H9 (cell line): ENCODE measurements at regions not wholly inside any gene's neighbourhood (a gene's known extent, or its start where the extent isn't known, plus 50 kb on each side); places are given as distances from the start of the nearest gene placed in this dataset.

ENCODE experiments used
- DNase-seq: peaks from one replicate; pipeline ENCODE4 v3.0.0-alpha.2; 2017
- H2AFZ ChIP-seq: one replicate; pipeline ENCODE4 v1.6.1; 2013; ENCODE audit warnings: mild to moderate bottlenecking, low read length, control low read depth, moderate library complexity
- H2AK5ac ChIP-seq: 2 replicates; pipeline ENCODE4 v1.6.1; 2013; ENCODE audit warnings: low read length, control low read depth, mixed read lengths; ENCODE audit not compliant: insufficient read length
- H2BK120ac ChIP-seq: one replicate; pipeline ENCODE4 v1.6.1; 2013; ENCODE audit warnings: low read depth, mild to moderate bottlenecking, low read length, control low read depth, inconsistent platforms; ENCODE audit not compliant: poor library complexity, severe bottlenecking
- H2BK12ac ChIP-seq: 2 replicates; pipeline ENCODE4 v1.6.1; 2013; ENCODE audit warnings: low read length, control low read depth, mixed read lengths, low read depth; ENCODE audit not compliant: insufficient read length
- H2BK15ac ChIP-seq: 2 replicates; pipeline ENCODE4 v1.6.1; 2013; ENCODE audit warnings: low read depth, low read length, control low read depth
- H2BK20ac ChIP-seq: one replicate; pipeline ENCODE4 v1.6.1; 2013; ENCODE audit warnings: low read depth, mild to moderate bottlenecking, low read length, control low read depth, inconsistent platforms; ENCODE audit not compliant: poor library complexity, severe bottlenecking
- H2BK5ac ChIP-seq: 2 replicates; pipeline ENCODE4 v1.6.1; 2013; ENCODE audit warnings: low read length, control low read depth, mixed read lengths; ENCODE audit not compliant: insufficient read length
- H3K14ac ChIP-seq: 2 replicates; pipeline ENCODE4 v1.6.1; 2013; ENCODE audit warnings: low read length, control low read depth; ENCODE audit not compliant: insufficient read depth
- H3K18ac ChIP-seq: 2 replicates; pipeline ENCODE4 v1.6.1; 2013; ENCODE audit warnings: low read depth, mild to moderate bottlenecking, mixed read lengths, low read length, control low read depth; ENCODE audit not compliant: insufficient read length
- H3K23ac ChIP-seq: 2 replicates; pipeline ENCODE4 v1.6.1; 2013; ENCODE audit warnings: low read length, control low read depth, mixed read lengths, low read depth; ENCODE audit not compliant: insufficient read length
- H3K23me2 ChIP-seq: 2 replicates; pipeline ENCODE4 v1.6.1; 2013; ENCODE audit warnings: low read depth, mild to moderate bottlenecking, mixed read lengths, low read length, control low read depth; ENCODE audit not compliant: insufficient read length, poor library complexity, severe bottlenecking
- H3K27ac ChIP-seq: 2 replicates; pipeline ENCODE4 v1.5.1; 2013; ENCODE audit warnings: low read length, control low read depth, mixed read lengths, low read depth; ENCODE audit not compliant: insufficient read length
- H3K27me3 ChIP-seq: 2 replicates; pipeline ENCODE4 v1.6.1; 2013; ENCODE audit warnings: low read length, control low read depth, inconsistent platforms; ENCODE audit not compliant: insufficient read depth
- H3K4ac ChIP-seq: 2 replicates; pipeline ENCODE4 v1.6.1; 2013; ENCODE audit warnings: low read depth, mild to moderate bottlenecking, control low read depth, inconsistent platforms, low read length, moderate library complexity
- H3K4me1 ChIP-seq: 2 replicates; pipeline ENCODE4 v1.6.1; 2013; ENCODE audit warnings: low read length, control low read depth, inconsistent platforms; ENCODE audit not compliant: insufficient read depth
- H3K4me2 ChIP-seq: 2 replicates; pipeline ENCODE4 v1.6.1; 2013; ENCODE audit warnings: low read length, control low read depth, mixed read lengths; ENCODE audit not compliant: insufficient read length, insufficient read depth
- H3K56ac ChIP-seq: 2 replicates; pipeline ENCODE4 v1.6.1; 2013; ENCODE audit warnings: low read depth, mild to moderate bottlenecking, mixed read lengths, low read length, control low read depth; ENCODE audit not compliant: insufficient read length
- H3K79me1 ChIP-seq: 2 replicates; pipeline ENCODE4 v1.6.1; 2013; ENCODE audit warnings: low read depth, mild to moderate bottlenecking, moderate library complexity, low read length, control low read depth, inconsistent platforms; ENCODE audit not compliant: insufficient read depth, poor library complexity, severe bottlenecking
- H3K79me2 ChIP-seq: 2 replicates; pipeline ENCODE4 v1.6.1; 2013; ENCODE audit warnings: low read length, control low read depth, inconsistent platforms; ENCODE audit not compliant: insufficient read depth
- H3K9ac ChIP-seq: 2 replicates; pipeline ENCODE4 v1.6.1; 2013; ENCODE audit warnings: low read length, control low read depth, mixed read lengths; ENCODE audit not compliant: insufficient read length; ENCODE audit errors: extremely low read depth
- H3K9me3 ChIP-seq: one replicate; pipeline ENCODE4 v1.6.1; 2013; ENCODE audit warnings: low read depth, low read length, inconsistent platforms; ENCODE audit not compliant: control insufficient read depth
- H3T11ph ChIP-seq: one replicate; pipeline ENCODE4 v1.6.1; 2013; ENCODE audit warnings: mild to moderate bottlenecking, low read length, control low read depth, inconsistent platforms
- H4K20me1 ChIP-seq: one replicate; pipeline ENCODE4 v1.6.1; 2013; ENCODE audit not compliant: control insufficient read depth, insufficient read length, insufficient read depth
- H4K5ac ChIP-seq: 2 replicates; pipeline ENCODE4 v1.6.1; 2013; ENCODE audit warnings: low read depth, mild to moderate bottlenecking, mixed read lengths, low read length, control low read depth; ENCODE audit not compliant: insufficient read length
- H4K8ac ChIP-seq: replicated peaks from 2 replicates; pipeline ENCODE4 v1.6.1; 2013; ENCODE audit warnings: low read length, control low read depth, mixed read lengths, low read depth; ENCODE audit not compliant: insufficient read length
- H4K91ac ChIP-seq: 2 replicates; pipeline ENCODE4 v1.6.1; 2013; ENCODE audit warnings: low read depth, mild to moderate bottlenecking, moderate library complexity, mixed read lengths, low read length, control low read depth; ENCODE audit not compliant: insufficient read length
- H3K27ac Mint-ChIP-seq, 3 experiments: 2 replicates in 2 of 3; 3 replicates in 1 of 3; pipeline ENCODE4 v1.8.0; 2020 to 2021; ENCODE audit warnings: mixed read lengths in 3 of 3, mild to moderate bottlenecking in 1 of 3, moderate library complexity in 1 of 3
- H3K27me3 Mint-ChIP-seq: 2 replicates; pipeline ENCODE4 v1.8.0; 2021; ENCODE audit warnings: low read depth, mild to moderate bottlenecking, moderate library complexity, mixed read lengths
- H3K36me3 Mint-ChIP-seq, 3 experiments: 2 replicates in 2 of 3; 3 replicates in 1 of 3; pipeline ENCODE4 v1.8.0; 2020 to 2021; ENCODE audit warnings: low read depth in 3 of 3, mixed read lengths in 3 of 3; ENCODE audit not compliant: insufficient read depth in 1 of 3
- H3K4me1 Mint-ChIP-seq, 2 experiments: 2 replicates each; pipeline ENCODE4 v1.8.0; 2020; ENCODE audit warnings: mixed read lengths in 2 of 2
- H3K4me3 Mint-ChIP-seq, 2 experiments: 2 replicates in 1 of 2; 3 replicates in 1 of 2; pipeline ENCODE4 v1.8.0; 2020 to 2021; ENCODE audit warnings: mild to moderate bottlenecking in 2 of 2, mixed read lengths in 2 of 2, moderate library complexity in 1 of 2
- H3K9me3 Mint-ChIP-seq, 2 experiments: 2 replicates in 1 of 2; 3 replicates in 1 of 2; pipeline ENCODE4 v1.8.0; 2020; ENCODE audit warnings: mild to moderate bottlenecking in 2 of 2, mixed read lengths in 2 of 2, moderate library complexity in 1 of 2
- WGBS: extraction: QIAGEN DNeasy Blood & Tissue Kit; methylation state at CpG from one replicate; pipeline ENCODE4 v1.1.7; 2013; ENCODE audit warnings: missing lambda C conversion rate, low lambda C conversion rate, mixed read lengths; ENCODE audit not compliant: insufficient read length; ENCODE audit errors: extremely low coverage; 5-methylcytosine and 5-hydroxymethylcytosine counted together
- TF ChIP-seq, protein P1 (sequence below): fragments of 200-600 bp; sonication (generic); conservative IDR thresholded peaks from 3 replicates; pipeline ENCODE4 v1.8.0; 2021; ENCODE audit warnings: antibody characterized with exemption, mild to moderate bottlenecking

- Histone ChIP-seq H2AK5ac (no peak overlapping the region), H3K9me3 (peaks cover 6% of the 10 kb centered on the region), H2BK20ac (no peak overlapping the region), H4K8ac (no peak overlapping the region), H3K14ac (no peak overlapping the region), H3K9ac (no peak overlapping the region), H3K27ac (no peak overlapping the region), H3K56ac (no peak overlapping the region), H3K4ac (no peak overlapping the region), H2BK120ac (no peak overlapping the region), H2AFZ (no peak overlapping the region), H3K4me1 (no peaks in the 10 kb centered on the region; the same call in 1 of the 2 replicates), H2BK15ac (no peak overlapping the region), H3K4me2 (no peak overlapping the region), H3K79me2 (no peaks in the 10 kb centered on the region), H3K23me2 (no peaks in the 10 kb centered on the region), H3K27me3 (no peaks in the 10 kb centered on the region), H3K79me1 (no peaks in the 10 kb centered on the region), H4K91ac (no peak overlapping the region), H2BK5ac (no peak overlapping the region), H3K18ac (no peak overlapping the region), H2BK12ac (no peak overlapping the region), H3T11ph (no peak overlapping the region), H4K5ac (no peak overlapping the region), H4K20me1 (no peaks in the 10 kb centered on the region), H3K23ac (no peak overlapping the region)
- peaks cover 6 to 28% (median 13%) of the 10 kb centered on the region in 3 experiments; a peak in 6 of 7 replicates for H3K36me3 Mint-ChIP-seq
- DNase-seq: no peak
- H3K27ac Mint-ChIP-seq: no peak overlapping the region
- peaks cover 22 to 28% of the 10 kb centered on the region in 2 experiments for H3K9me3 Mint-ChIP-seq
- H3K27me3 Mint-ChIP-seq: no peaks in the 10 kb centered on the region; the same call in 1 of the 2 replicates
- H3K4me1 Mint-ChIP-seq: peaks cover 8 to 10% of the 10 kb centered on the region in 2 experiments
- no peak overlapping the region for H3K4me3 Mint-ChIP-seq
- no CpG with 5 or more reads among the region's 2 CpGs for WGBS
- TF ChIP-seq, protein P1, sequence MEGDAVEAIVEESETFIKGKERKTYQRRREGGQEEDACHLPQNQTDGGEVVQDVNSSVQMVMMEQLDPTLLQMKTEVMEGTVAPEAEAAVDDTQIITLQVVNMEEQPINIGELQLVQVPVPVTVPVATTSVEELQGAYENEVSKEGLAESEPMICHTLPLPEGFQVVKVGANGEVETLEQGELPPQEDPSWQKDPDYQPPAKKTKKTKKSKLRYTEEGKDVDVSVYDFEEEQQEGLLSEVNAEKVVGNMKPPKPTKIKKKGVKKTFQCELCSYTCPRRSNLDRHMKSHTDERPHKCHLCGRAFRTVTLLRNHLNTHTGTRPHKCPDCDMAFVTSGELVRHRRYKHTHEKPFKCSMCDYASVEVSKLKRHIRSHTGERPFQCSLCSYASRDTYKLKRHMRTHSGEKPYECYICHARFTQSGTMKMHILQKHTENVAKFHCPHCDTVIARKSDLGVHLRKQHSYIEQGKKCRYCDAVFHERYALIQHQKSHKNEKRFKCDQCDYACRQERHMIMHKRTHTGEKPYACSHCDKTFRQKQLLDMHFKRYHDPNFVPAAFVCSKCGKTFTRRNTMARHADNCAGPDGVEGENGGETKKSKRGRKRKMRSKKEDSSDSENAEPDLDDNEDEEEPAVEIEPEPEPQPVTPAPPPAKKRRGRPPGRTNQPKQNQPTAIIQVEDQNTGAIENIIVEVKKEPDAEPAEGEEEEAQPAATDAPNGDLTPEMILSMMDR: no peak
These were observed 598.3 kb downstream of the PKHD1 start for GRCh38 chr6:51489133-51489532.
